Lung microvascular endothelial cell (primary cell): ENCODE measurements at regions not wholly inside any gene's neighbourhood (a gene's known extent, or its start where the extent isn't known, plus 50 kb on each side); places are given as distances from the start of the nearest gene placed in this dataset.

ENCODE experiments used
- DNase-seq, 2 donors: peaks; one replicate each; pipeline versions ENCODE4 v3.0.0 to v3.0.0-alpha.2; 2010; ENCODE audit warnings: low read depth in 2 of 2

- DNase-seq = no peak
Measured at GRCh38 chr12:79534029-79534867, 156.5 kb downstream of the PAWR start.

DNA sequence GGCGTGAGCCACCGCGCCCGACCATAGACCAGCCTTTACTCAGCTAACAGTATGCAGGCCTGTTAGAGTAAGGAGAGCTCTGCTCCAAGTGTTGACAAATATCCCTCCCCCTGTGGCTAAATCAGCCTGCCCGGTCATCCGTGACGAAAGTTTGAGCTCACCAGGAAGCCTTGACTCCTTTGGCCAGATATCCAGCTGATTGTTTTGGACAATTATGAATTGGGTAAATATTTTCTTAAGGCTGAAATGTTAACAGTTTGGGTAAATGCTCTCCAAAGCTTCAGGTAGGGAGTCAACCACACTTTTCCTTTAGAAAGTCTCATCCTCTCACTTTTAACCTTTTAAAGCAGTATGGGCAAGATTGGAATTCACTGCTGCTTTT, 157.9 kb downstream of the PAWR start:
- no peak for DNase-seq

GRCh38 chr12:79531518-79531917, 159.2 kb downstream of the PAWR start:
- DNase-seq = no peak

DNA sequence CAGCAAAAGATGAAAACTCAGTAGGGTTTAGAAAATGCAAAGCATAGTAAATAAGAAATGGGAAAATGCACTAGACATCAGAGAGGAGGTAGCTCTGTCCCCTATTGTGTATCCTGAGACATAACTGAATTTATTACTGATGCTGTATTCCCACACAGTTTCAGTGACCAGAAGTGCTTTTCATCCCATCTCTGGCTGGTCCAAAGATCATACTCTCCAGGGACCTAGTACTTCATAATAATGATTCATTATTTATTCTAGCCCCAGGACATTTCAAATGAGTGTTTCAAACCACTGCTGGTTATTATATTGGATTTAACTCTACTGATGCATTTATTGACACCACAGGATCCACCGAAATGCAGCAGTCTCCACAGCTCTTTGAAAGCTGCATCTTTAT, 163.3 kb downstream of the PAWR start:
- DNase-seq = no peak

DNA sequence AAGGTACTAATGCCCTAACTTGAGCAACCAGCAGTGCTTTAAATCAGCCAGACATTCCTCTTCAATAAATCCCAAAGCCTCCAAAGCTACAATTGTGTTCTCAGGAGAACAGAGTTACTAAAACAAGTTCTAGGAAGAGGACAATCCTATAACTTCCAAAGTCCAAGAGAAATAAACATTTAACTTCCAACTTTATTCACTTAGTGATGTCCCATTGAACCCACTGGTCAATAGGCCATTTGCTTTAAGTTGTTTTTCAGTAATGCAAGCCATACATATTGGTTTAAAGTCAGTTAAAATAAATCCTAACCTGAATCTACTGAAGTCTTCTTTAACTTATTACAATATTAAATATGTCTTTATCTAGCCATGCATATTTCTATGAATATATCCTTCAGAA, 165.4 kb downstream of the PAWR start:
- no peak for DNase-seq

DNA sequence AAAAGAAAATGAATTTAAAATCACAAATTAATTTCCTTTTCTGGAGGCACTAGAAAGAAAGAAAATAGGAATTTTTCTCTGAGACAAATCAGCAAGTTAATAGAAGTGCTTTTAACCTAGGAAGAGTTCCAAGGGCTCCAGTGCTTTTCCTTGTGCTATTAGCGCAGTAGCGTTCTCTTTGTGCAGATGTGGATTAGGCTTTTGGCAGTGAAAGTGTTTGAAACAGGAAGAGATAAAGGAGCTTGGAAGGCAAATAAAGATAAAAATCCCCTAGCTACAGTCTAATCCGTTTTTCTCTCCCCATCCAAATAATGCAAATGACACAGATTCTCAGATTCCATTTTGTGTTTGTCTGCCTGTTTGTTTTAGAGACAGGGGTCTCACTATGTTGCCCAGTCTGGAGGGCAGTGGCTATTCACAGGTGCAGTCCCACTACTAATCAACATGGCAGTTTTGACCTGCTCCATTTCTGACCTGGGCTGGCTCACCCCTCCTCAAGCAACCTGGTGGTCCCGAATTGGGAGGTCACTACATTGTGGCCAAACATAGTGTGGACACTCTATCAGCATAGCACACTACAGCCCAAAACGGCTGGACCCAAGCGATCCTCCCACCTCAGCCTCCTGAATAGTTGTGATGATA, 166.1 kb downstream of the PAWR start:
- peak; percentile 18 to 63 for DNase-seq

GRCh38 chr12:79522989-79523386, 167.8 kb downstream of the PAWR start:
- DNase-seq = no peak

- peak; percentile 45 to 48 for DNase-seq
Measured at GRCh38 chr12:79522257-79522988, 168.3 kb downstream of the PAWR start.

DNA sequence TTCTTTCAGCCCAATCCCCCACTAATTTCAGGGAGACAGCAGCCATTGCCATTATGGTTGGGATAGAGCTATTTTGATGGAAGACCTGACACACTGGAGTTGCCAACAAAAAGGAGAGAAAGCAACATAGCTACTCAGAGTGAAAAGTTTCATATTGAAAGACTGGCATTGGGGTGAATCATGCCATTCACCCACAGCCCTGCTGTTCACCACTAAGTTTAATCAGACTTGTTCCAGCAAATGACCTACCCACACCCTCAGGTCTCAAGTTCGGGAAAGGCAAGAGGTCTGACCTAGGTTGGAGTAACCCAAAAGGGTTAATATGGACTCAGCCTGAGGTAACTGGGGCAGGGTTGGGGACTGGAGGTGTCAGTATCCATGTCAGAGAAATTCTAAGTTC, 169.2 kb downstream of the PAWR start:
- DNase-seq = peak in 1 of 2 donors; percentile 15

DNA sequence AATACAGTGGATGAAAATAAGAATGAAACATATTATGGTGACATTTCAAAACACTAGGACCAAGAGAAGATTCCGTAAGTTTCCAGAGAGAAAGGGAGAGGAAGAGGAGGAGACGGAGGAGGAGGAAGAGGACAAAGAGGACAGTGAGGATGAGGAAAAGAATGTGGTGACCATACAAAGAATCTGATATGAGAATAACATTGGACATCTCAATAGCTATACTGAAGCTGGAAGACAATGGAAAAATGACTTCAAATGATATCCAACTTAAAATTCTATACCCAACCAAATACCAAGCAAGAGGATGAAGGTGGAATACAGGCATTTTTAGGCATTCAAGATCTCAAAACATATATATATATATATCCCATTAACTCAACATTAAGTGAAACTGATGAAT, 173.4 kb downstream of the PAWR start:
- no peak for DNase-seq

DNA sequence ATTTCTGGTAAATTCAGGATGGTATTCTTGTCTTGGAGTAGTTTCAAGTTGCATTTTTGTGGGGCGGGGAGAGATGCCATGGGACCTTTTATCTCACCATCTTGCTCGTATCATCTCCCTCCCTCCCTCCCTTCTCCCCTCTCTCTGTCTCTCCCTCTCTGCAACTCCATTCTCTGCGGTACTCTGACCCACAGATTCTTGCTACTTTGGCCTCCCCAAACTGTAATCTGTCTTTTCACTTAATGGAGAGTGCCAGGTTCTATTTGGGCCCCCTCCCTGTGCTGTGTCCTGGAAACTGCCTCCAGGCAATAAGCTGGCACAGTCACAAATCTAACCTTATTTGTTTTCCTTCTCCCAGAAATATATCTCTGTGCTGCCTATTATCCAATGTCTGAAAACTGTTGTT, 175.2 kb downstream of the PAWR start:
- DNase-seq = no peak

- DNase-seq = peak; percentile 69 to 91
Measured at GRCh38 chr12:79514730-79515529, 175.8 kb downstream of the PAWR start.

GRCh38 chr12:79512068-79512467, 178.7 kb downstream of the PAWR start:
- DNase-seq = no peak

DNA sequence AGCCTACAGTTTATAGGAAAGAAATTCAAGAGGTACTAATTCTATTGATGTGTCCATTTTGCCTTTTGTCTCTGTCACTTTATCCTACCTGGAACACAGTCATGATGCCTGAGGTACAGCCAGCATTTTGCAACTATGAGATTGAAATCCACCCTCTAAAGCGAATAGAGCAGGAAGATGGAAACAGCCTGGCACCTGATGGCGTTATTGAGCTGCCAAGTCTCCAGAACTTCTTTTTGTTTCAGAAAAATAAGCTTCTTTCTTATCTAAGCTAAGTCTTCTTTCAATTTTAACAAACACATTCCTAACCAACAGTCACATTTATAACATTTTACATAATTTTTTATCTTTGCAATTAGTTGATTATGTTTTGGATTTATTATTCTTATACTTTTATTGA, 182.1 kb downstream of the PAWR start:
- no peak for DNase-seq
